Lower leg skin (tissue), 4 donors: ENCODE measurements at regions not wholly inside any gene's neighbourhood (a gene's known extent, or its start where the extent isn't known, plus 50 kb on each side); places are given as distances from the start of the nearest gene placed in this dataset.

Experiments
- DNase-seq, 2 donors: peaks; one replicate each; pipeline ENCODE4 v3.0.0-alpha.2; 2019; ENCODE audit warnings: low spot score in 2 of 2
- H3K4me3 ChIP-seq: fragments of 200-600 bp; sonication (generic); 2 replicates; pipeline ENCODE4 v1.5.1; 2017; ENCODE audit warnings: mild to moderate bottlenecking, low read depth; ENCODE audit not compliant: poor library complexity, severe bottlenecking
- POLR2A ChIP-seq, 2 donors: fragments of 450-650 bp; IDR thresholded peaks; one replicate each; pipeline ENCODE4 v1.6.1; 2016 to 2017; ENCODE audit warnings: antibody characterized with exemption in 2 of 2, mild to moderate bottlenecking in 1 of 2, moderate library complexity in 1 of 2
- WGBS, 2 donors: methylation state at CpG; one replicate each; pipeline ENCODE4 v1.1.5; 2018; 5-methylcytosine and 5-hydroxymethylcytosine counted together
- intact Hi-C: fragments of 100-400 bp; cut with DNase I; formaldehyde crosslinking; loops from one replicate; pipeline ENCODE4 v1.15.0; 2023; ENCODE audit warnings: low total_unique reads
- TF ChIP-seq, protein P1 (sequence below), 3 donors: fragments of 450-650 bp; IDR thresholded peaks; one replicate each; pipeline ENCODE4 v1.5.1; 2016; ENCODE audit warnings: antibody characterized with exemption in 3 of 3, mild to moderate bottlenecking in 3 of 3, moderate library complexity in 2 of 3

DNA sequence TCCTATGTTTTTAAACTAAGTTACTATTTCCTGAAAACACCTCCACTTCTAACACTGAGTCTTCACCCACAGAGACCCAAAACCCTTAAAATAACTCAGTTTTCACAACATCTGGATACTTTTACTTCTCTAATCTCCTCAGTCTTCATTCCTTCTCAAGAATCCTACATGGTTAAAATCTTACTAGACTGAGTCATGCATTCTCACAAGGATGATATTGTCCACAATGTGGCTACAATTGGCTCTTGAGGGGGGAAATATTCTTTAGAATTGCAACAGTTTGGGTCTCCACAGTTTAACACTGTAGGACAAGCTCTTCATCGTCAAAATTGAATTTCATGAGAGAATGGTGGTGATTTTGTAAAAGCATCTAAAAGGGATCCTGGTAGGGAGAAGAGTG is 397.1 kb downstream of the SLITRK5 start:
- no peak for DNase-seq
- 86 to 92% methylated on average over 1 of the region's 1 CpG for WGBS, 2 donors
- intact Hi-C loops = no loop called here
- no peak overlapping the region for H3K4me3 ChIP-seq
- TF ChIP-seq, protein P1, sequence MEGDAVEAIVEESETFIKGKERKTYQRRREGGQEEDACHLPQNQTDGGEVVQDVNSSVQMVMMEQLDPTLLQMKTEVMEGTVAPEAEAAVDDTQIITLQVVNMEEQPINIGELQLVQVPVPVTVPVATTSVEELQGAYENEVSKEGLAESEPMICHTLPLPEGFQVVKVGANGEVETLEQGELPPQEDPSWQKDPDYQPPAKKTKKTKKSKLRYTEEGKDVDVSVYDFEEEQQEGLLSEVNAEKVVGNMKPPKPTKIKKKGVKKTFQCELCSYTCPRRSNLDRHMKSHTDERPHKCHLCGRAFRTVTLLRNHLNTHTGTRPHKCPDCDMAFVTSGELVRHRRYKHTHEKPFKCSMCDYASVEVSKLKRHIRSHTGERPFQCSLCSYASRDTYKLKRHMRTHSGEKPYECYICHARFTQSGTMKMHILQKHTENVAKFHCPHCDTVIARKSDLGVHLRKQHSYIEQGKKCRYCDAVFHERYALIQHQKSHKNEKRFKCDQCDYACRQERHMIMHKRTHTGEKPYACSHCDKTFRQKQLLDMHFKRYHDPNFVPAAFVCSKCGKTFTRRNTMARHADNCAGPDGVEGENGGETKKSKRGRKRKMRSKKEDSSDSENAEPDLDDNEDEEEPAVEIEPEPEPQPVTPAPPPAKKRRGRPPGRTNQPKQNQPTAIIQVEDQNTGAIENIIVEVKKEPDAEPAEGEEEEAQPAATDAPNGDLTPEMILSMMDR (IDR thresholded peaks at IDR 0.05) = no peak
- no peak for TF ChIP-seq POLR2A (IDR thresholded peaks at IDR 0.05)

GRCh38 chr13:88068975-88069374 is 397.8 kb downstream of the SLITRK5 start:
- WGBS, 2 donors = 90 to 92% methylated on average over 11 of the region's 11 CpGs
- no peak for DNase-seq
- no peak overlapping the region for H3K4me3 ChIP-seq
- TF ChIP-seq POLR2A (IDR thresholded peaks at IDR 0.05) = no peak
- TF ChIP-seq, protein P1 (IDR thresholded peaks at IDR 0.05) = no peak
- intact Hi-C loops = no loop called here

DNA sequence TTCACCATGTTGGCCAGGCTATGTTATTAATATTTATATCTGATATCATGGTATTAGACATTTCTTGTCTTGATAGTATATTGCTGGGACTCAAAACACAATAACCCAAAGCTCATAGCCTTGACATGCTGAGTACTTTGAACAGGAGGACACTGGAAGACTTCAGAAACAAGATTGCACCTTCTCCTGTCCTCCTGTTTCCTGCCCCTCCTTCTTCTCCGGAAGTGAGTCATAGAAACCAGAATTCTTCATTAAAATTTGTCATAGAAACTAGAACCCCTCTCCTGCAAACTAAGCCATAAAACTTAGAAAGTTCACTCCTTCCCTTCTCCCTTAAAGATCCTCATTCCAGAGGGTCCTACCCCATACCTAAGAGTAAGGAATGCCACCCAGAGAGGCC is 400.2 kb downstream of the SLITRK5 start:
- H3K4me3 ChIP-seq = no peak overlapping the region
- TF ChIP-seq, protein P1 (IDR thresholded peaks at IDR 0.05) = no peak
- TF ChIP-seq POLR2A (IDR thresholded peaks at IDR 0.05) = no peak
- WGBS, 2 donors = 82 to 85% methylated on average over 1 of the region's 1 CpG
- intact Hi-C loops = no loop called here
- no peak for DNase-seq

DNA sequence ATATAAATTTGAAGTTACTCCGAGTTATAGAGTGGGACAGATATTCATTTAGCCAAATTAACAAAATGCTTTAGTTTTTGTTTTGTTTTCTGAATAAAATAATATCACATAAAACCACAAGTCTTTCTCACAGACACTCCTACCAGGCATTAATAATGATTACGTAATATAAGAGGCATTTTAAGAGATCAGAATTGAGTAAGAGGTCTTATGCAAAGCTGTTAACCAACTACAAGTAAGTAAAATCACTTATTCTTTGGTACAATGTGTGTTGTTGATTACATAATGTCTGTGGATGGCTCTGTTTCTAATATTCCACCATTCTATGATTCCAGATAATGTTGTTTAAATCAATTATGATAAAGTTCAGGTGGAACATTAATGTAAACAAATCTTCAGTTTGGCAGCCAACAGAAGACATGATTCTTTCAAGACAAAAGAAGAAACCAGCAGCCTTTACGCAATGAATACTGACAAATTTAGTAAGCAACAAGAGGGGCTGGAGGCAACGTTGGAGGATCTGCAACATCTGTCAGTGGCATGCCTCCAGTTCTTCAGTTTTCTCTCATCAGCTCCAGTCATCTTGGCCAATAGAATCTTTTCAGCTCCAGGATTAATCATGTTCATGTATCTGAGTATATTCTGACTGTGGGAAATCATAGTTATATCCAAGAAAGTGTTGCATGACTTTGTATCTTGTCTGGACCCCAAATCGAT is 403.8 kb downstream of the SLITRK5 start:
- peak; percentile 21 to 84 for DNase-seq
- intact Hi-C loops = no loop called here
- no peak overlapping the region for H3K4me3 ChIP-seq
- 45 to 47% methylated on average over 5 of the region's 5 CpGs for WGBS, 2 donors
- TF ChIP-seq, protein P1 (IDR thresholded peaks at IDR 0.05) = no peak
- no peak for TF ChIP-seq POLR2A (IDR thresholded peaks at IDR 0.05)

DNA sequence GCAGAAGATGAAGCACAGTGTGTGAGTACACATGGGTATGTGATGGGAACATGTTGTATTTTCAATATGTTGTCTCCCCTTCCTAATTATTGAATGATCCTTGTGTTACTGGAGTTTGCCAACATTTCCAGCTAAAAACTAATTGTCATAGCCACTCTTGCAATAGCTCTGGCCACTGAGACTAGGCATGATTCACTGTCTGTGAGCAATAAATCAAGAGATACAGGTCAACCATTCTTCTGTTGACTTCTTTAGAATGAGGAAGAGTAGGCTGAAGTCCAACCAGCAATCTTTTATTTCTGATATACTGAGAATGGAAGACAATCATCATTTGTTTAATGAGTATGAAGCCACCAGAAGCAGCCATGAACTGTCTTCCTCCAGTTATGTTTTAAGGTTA is 413.9 kb downstream of the SLITRK5 start:
- intact Hi-C loops = no loop called here
- no peak overlapping the region for H3K4me3 ChIP-seq
- TF ChIP-seq, protein P1 (IDR thresholded peaks at IDR 0.05) = no peak
- no peak for TF ChIP-seq POLR2A (IDR thresholded peaks at IDR 0.05)
- DNase-seq = no peak

DNA sequence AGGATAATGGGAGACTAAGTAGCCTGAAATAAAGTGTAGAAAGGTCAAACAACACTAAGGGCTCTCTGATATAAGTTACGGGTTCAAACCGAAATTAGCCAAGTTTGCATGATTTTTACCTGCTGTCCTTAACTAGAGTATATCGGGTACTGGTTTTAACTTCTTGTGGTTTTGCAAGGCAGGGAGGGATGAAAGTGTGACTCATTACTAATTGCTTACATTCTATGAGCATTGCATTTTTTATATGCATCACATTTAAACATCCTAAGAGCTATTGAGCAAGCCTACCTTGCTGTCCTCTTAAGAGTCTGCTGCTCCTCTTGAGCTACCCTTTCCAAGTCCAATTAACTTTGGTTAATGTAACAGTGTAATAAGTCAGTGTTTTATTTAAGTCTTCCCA is 415.4 kb downstream of the SLITRK5 start:
- intact Hi-C loops = no loop called here
- 89 to 91% methylated on average over 3 of the region's 3 CpGs for WGBS, 2 donors

More for the DNA sequence above, 415.4 kb downstream of the SLITRK5 start:
- no peak overlapping the region for H3K4me3 ChIP-seq
- no peak for TF ChIP-seq POLR2A (IDR thresholded peaks at IDR 0.05)
- TF ChIP-seq, protein P1 (IDR thresholded peaks at IDR 0.05) = no peak
- no peak for DNase-seq
